C4-2B (cell line): ENCODE measurements at regions not wholly inside any gene's neighbourhood (a gene's known extent, or its start where the extent isn't known, plus 50 kb on each side); places are given as distances from the start of the nearest gene placed in this dataset.

ENCODE experiments used
- ZFX ChIP-seq: fragments of 450-650 bp; IDR thresholded peaks from 2 replicates; pipeline ENCODE4 v1.6.1; 2017
- TF ChIP-seq, protein P1 (sequence below): fragments of 450-650 bp; conservative IDR thresholded peaks from 2 replicates; pipeline ENCODE4 v1.5.1; 2017; ENCODE audit warnings: mild to moderate bottlenecking

DNA sequence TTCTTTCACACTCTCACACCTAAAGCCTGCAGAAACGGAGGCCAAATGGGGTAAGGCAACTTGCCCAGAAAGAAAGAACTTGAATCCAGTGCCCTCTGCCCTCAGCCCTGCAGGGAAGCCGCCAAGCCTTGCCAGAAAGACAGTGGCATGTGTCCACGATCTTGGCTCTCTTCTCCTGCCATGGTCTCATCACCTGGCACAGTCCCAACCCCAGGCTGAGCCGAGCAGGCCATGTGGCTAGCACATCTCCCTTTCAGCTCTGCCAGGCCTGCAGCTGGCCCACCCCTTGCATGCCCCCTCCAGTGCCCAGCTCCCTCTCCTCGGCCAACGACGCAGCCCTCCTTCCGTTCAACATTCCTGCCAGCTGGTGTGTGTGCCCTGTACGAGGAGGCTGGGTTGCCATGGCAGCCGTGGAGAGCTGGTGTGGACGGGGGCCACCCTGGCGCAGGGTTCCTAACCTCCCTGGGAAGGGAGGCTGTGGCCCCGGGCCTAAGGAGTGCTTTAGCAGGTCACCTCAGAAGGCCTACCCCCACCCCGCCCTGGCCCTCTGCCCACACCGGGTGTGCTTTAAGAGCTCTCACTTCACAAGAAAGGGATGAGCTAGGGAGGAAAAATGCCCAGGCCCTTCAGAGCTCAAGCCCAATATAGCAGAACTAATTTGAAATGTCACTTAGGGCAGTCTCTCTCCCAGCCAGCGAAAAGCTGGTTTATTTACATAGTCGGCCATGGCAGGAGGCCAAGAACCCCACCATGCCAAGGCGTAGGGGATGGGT, 73.0 kb upstream of the PJA1 start:
- TF ChIP-seq, protein P1, sequence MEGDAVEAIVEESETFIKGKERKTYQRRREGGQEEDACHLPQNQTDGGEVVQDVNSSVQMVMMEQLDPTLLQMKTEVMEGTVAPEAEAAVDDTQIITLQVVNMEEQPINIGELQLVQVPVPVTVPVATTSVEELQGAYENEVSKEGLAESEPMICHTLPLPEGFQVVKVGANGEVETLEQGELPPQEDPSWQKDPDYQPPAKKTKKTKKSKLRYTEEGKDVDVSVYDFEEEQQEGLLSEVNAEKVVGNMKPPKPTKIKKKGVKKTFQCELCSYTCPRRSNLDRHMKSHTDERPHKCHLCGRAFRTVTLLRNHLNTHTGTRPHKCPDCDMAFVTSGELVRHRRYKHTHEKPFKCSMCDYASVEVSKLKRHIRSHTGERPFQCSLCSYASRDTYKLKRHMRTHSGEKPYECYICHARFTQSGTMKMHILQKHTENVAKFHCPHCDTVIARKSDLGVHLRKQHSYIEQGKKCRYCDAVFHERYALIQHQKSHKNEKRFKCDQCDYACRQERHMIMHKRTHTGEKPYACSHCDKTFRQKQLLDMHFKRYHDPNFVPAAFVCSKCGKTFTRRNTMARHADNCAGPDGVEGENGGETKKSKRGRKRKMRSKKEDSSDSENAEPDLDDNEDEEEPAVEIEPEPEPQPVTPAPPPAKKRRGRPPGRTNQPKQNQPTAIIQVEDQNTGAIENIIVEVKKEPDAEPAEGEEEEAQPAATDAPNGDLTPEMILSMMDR = no peak
- no peak for TF ChIP-seq ZFX
